ENCODE measurements at regions not wholly inside any gene's neighbourhood (a gene's known extent, or its start where the extent isn't known, plus 50 kb on each side); places are given as distances from the start of the nearest gene placed in this dataset.

GRCh38 chr20:11778206-11778570 lies 139.5 kb upstream of the BTBD3 start:
- DNase-seq (ENCODE audit: low read depth in 2 of 2), result no peak

- no peak for DNase-seq (ENCODE audit: low read depth in 2 of 2)
Observed at GRCh38 chr20:11780765-11781369, 136.8 kb upstream of the BTBD3 start.

- DNase-seq (ENCODE audit: low read depth in 2 of 2), result no peak
Observed at GRCh38 chr20:11783102-11783850, 134.4 kb upstream of the BTBD3 start.

GRCh38 chr20:11785885-11786507 lies 131.7 kb upstream of the BTBD3 start:
- no peak for DNase-seq (ENCODE audit: low read depth in 2 of 2)

- DNase-seq (ENCODE audit: low read depth in 2 of 2), result no peak
Observed at GRCh38 chr20:11790046-11790445, 127.6 kb upstream of the BTBD3 start.

- DNase-seq (ENCODE audit: low read depth in 2 of 2), result no peak
Observed at GRCh38 chr20:11791316-11791715, 126.4 kb upstream of the BTBD3 start.

GRCh38 chr20:11791835-11792567 lies 125.7 kb upstream of the BTBD3 start:
- DNase-seq (ENCODE audit: low read depth in 2 of 2), result no peak

GRCh38 chr20:11792568-11792953 lies 125.1 kb upstream of the BTBD3 start:
- no peak for DNase-seq (ENCODE audit: low read depth in 2 of 2)

- DNase-seq (ENCODE audit: low read depth in 2 of 2), result no peak
Observed at GRCh38 chr20:11794525-11794924, 123.2 kb upstream of the BTBD3 start.

- DNase-seq (ENCODE audit: low read depth in 2 of 2), result no peak
Observed at GRCh38 chr20:11795071-11795615, 122.5 kb upstream of the BTBD3 start.

- no peak for DNase-seq (ENCODE audit: low read depth in 2 of 2)
Observed at GRCh38 chr20:11796026-11796425, 121.7 kb upstream of the BTBD3 start.

- DNase-seq (ENCODE audit: low read depth in 2 of 2), result no peak
Observed at GRCh38 chr20:11797156-11797555, 120.5 kb upstream of the BTBD3 start.

- DNase-seq (ENCODE audit: low read depth in 2 of 2), result no peak
Observed at GRCh38 chr20:11799281-11799684, 118.4 kb upstream of the BTBD3 start.

GRCh38 chr20:11807054-11808048 lies 110.3 kb upstream of the BTBD3 start:
- DNase-seq (ENCODE audit: low read depth in 2 of 2), result no peak

GRCh38 chr20:11808841-11809240 lies 108.9 kb upstream of the BTBD3 start:
- no peak for DNase-seq (ENCODE audit: low read depth in 2 of 2)

GRCh38 chr20:11810311-11811083 lies 107.2 kb upstream of the BTBD3 start:
- no peak for DNase-seq (ENCODE audit: low read depth in 2 of 2)

GRCh38 chr20:11813106-11813890 lies 104.4 kb upstream of the BTBD3 start:
- no peak for DNase-seq (ENCODE audit: low read depth in 2 of 2)

GRCh38 chr20:11814267-11814666 lies 103.4 kb upstream of the BTBD3 start:
- no peak for DNase-seq (ENCODE audit: low read depth in 2 of 2)

- DNase-seq (ENCODE audit: low read depth in 2 of 2), result no peak
Observed at GRCh38 chr20:11820838-11821237, 96.9 kb upstream of the BTBD3 start.

- DNase-seq (ENCODE audit: low read depth in 2 of 2), result no peak
Observed at GRCh38 chr20:11822540-11822794, 95.2 kb upstream of the BTBD3 start.
